ENCODE measurements at regions not wholly inside any gene's neighbourhood (a gene's known extent, or its start where the extent isn't known, plus 50 kb on each side); places are given as distances from the start of the nearest gene placed in this dataset.

DNA sequence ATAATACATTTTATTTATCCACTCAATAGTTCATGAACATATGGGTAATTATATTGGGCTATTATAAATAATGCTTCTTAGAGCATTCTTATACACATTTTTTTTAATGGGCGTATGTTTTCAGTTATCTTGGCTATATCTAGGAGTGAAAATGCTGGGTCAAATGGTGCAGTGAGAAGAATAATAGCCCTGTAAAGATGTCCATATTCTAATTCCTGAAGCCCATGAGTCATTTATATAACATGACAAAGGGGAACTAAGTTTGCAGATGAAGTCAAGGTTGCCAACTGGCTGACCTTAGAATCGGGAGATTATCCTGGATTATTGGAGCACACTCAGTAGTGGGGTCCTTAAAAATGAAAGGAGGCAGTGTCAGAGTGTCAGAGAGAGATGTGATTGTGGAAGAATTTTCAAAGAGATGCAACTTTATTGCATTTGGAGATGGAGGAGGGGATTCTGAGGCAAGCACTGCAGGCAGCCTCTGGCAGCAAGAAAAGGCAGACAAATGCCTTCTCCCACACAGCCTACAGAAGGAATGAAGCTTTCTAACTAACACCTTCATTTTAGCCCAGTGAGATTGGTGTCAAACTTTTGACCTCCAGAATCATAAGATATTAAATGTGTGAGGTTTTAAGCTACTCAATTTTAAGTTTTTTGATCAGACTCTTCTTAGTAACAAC lies 106.1 kb upstream of the HS3ST1 start:
- H3K4me1 ChIP-seq (ENCODE audit: control insufficient read depth in 1 of 2, insufficient read depth in 2 of 2, low read length in 2 of 2), result peaks cover 39 to 70% of the 10 kb centered on the region in 2 experiments; a peak in 3 of 4 replicates
- ChIA-PET CTCF (interaction anchor here (1.8 kb wide), 1 partner anchor 89 kb away, joined by 5 read pairs; no protein-coding TSS in a partner anchor), RAD21 (ENCODE audit: low non-redundant PET in 1 of 2, low total read pairs in 2 of 2, uncharacterized antibody in 2 of 2, unreplicated experiment in 2 of 2) (no interaction called here), POLR2A (interaction anchor here (0.9 to 2.7 kb wide), 7 partner anchors 10 to 197 kb away, joined by 3 to 11 read pairs (median 5); no protein-coding TSS in a partner anchor)
- peaks cover 0 to 9% of the 10 kb centered on the region in 2 experiments; a peak in 1 of 4 replicates for H3K9me3 ChIP-seq (ENCODE audit: control insufficient read depth in 1 of 2, insufficient read depth in 1 of 2, low read depth in 1 of 2, low read length in 2 of 2)
- no peak for TF ChIP-seq CEBPB (IDR thresholded peaks at IDR 0.05; ENCODE audit: low read depth)
- no peak for TF ChIP-seq SP1 (IDR thresholded peaks at IDR 0.05; ENCODE audit: low read depth)
- no peak for TF ChIP-seq POLR2A (IDR thresholded peaks at IDR 0.05; ENCODE audit: borderline replicate concordance, extremely low read depth, insufficient read depth, insufficient read length)
- TF ChIP-seq YY1 (IDR thresholded peaks at IDR 0.05; ENCODE audit: extremely low read depth, insufficient replicate concordance, low read depth, low read length), result no peak
- TF ChIP-seq, protein P1, sequence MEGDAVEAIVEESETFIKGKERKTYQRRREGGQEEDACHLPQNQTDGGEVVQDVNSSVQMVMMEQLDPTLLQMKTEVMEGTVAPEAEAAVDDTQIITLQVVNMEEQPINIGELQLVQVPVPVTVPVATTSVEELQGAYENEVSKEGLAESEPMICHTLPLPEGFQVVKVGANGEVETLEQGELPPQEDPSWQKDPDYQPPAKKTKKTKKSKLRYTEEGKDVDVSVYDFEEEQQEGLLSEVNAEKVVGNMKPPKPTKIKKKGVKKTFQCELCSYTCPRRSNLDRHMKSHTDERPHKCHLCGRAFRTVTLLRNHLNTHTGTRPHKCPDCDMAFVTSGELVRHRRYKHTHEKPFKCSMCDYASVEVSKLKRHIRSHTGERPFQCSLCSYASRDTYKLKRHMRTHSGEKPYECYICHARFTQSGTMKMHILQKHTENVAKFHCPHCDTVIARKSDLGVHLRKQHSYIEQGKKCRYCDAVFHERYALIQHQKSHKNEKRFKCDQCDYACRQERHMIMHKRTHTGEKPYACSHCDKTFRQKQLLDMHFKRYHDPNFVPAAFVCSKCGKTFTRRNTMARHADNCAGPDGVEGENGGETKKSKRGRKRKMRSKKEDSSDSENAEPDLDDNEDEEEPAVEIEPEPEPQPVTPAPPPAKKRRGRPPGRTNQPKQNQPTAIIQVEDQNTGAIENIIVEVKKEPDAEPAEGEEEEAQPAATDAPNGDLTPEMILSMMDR (IDR thresholded peaks at IDR 0.05 in 2 of 3, conservative IDR thresholded peaks at IDR 0.05 in 1 of 3; ENCODE audit: borderline replicate concordance in 1 of 3, insufficient read depth in 1 of 3, low read depth in 2 of 3, low read length in 2 of 3), result no peak
- TF ChIP-seq POLR2AphosphoS5 (IDR thresholded peaks at IDR 0.05; ENCODE audit: low read depth, low read length), result no peak
- TF ChIP-seq ATF3 (IDR thresholded peaks at IDR 0.05), result no peak
- no peak for TF ChIP-seq ZBTB33 (IDR thresholded peaks at IDR 0.05; ENCODE audit: extremely low read depth, insufficient replicate concordance, low read length)
- TF ChIP-seq TCF7L2 (IDR thresholded peaks at IDR 0.05; ENCODE audit: borderline replicate concordance, extremely low read depth, insufficient read depth, insufficient read length), result peak; percentile 14
- no peak for TF ChIP-seq EZH2phosphoT487 (IDR thresholded peaks at IDR 0.05; ENCODE audit: borderline replicate concordance)
- peak; percentile 32; the same call in 1 of the 2 replicates for TF ChIP-seq FOSL1 (IDR thresholded peaks at IDR 0.05; ENCODE audit: low read depth)
- TF ChIP-seq ZFX (IDR thresholded peaks at IDR 0.05), result no peak
- TF ChIP-seq JUND (IDR thresholded peaks at IDR 0.05), result no peak
- TF ChIP-seq, protein P2, sequence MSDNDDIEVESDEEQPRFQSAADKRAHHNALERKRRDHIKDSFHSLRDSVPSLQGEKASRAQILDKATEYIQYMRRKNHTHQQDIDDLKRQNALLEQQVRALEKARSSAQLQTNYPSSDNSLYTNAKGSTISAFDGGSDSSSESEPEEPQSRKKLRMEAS (IDR thresholded peaks at IDR 0.05), result no peak
- H3K27ac ChIP-seq (ENCODE audit: low read depth, low read length), result peak overlapping the region; percentile 56
- no peak for DNase-seq (ENCODE audit: low read depth, low spot score)
- peak overlapping the region; percentile 53 for H3K9ac ChIP-seq (ENCODE audit: low read length)
- H3K36me3 ChIP-seq (ENCODE audit: control insufficient read depth in 1 of 2, insufficient read depth in 2 of 2, low read length in 2 of 2), result peaks cover 0 to 5% of the 10 kb centered on the region in 2 experiments; a peak in 1 of 4 replicates
- no peaks in the 10 kb centered on the region for H3K79me2 ChIP-seq (ENCODE audit: insufficient read depth, low read length)
- intact Hi-C loops (cut with micrococcal nuclease), result no loop called here
- H3K4me3 ChIP-seq (replicated peaks in 1 of 2; ENCODE audit: low read depth in 1 of 2, low read length in 2 of 2), result no peak overlapping the region
- H2AFZ ChIP-seq (ENCODE audit: low read depth, low read length, poor library complexity, severe bottlenecking), result peak overlapping the region; percentile 69
- peak overlapping the region; percentile 45 for H3K4me2 ChIP-seq (ENCODE audit: low read length)
- H3K9me2 ChIP-seq (ENCODE audit: insufficient read depth), result no peaks in the 10 kb centered on the region
- H3K27me3 ChIP-seq (ENCODE audit: insufficient read depth, low read length), result no peaks in the 10 kb centered on the region
- no TSS peak for BruUV-seq (replicated peaks)
- ATAC-seq, result peak; percentile 55
- H4K20me1 ChIP-seq (ENCODE audit: insufficient read depth), result no peaks in the 10 kb centered on the region
